Activated CD8-positive, alpha-beta T cell treated with anti-CD3 and anti-CD28 coated beads, Interleukin-2, amount 10 ng/mL, durations not matched to agents 7 days and 5 days (primary cell): ENCODE measurements at regions not wholly inside any gene's neighbourhood (a gene's known extent, or its start where the extent isn't known, plus 50 kb on each side); places are given as distances from the start of the nearest gene placed in this dataset.
"Not testable (repeated sequence)": the region's sequence is repeated elsewhere in the genome, so short reads cannot be mapped to it uniquely, and the experiment has no call there.

Experiments
- ATAC-seq: fragments of 150-1000 bp; cut with Tn5 transposase; one replicate; pipeline ENCODE4 v1.10.0; 2021; ENCODE audit warnings: moderate library complexity
- CTCF ChIA-PET: fragments of 350-600 bp; sonication (Branson Sonifier 250); formaldehyde crosslinking; loops from one replicate; lab custom pipeline; 2021; ENCODE audit warnings: antibody characterized with exemption; lab: Charles Lee
- POLR2A ChIA-PET: fragments of 350-600 bp; sonication (Branson Sonifier 250); formaldehyde crosslinking; loops from one replicate; lab custom pipeline; 2021; ENCODE audit warnings: antibody characterized with exemption; lab: Charles Lee
- DNase-seq: peaks from one replicate; pipeline ENCODE4 v3.0.0-alpha.2; 2020
- H3K27ac Mint-ChIP-seq: one replicate; pipeline ENCODE4 v1.8.0; 2021; ENCODE audit warnings: mild to moderate bottlenecking, mixed read lengths
- H3K27me3 Mint-ChIP-seq: one replicate; pipeline ENCODE4 v1.8.0; 2021; ENCODE audit warnings: low read depth, mixed read lengths
- H3K36me3 Mint-ChIP-seq: one replicate; pipeline ENCODE4 v1.8.0; 2021; ENCODE audit warnings: low read depth, mixed read lengths
- H3K4me1 Mint-ChIP-seq: one replicate; pipeline ENCODE4 v1.8.0; 2021; ENCODE audit warnings: low read depth, mixed read lengths
- H3K4me3 Mint-ChIP-seq: one replicate; pipeline ENCODE4 v1.8.0; 2021; ENCODE audit warnings: mild to moderate bottlenecking, mixed read lengths
- H3K9me3 Mint-ChIP-seq: one replicate; pipeline ENCODE4 v1.8.0; 2022; ENCODE audit warnings: mixed read lengths; ENCODE audit not compliant: insufficient read depth

- H3K36me3 Mint-ChIP-seq = no peaks in the 10 kb centered on the region
- DNase-seq = no peak
- CTCF ChIA-PET = no interaction called here
- POLR2A ChIA-PET = no interaction called here
- no peaks in the 10 kb centered on the region for H3K9me3 Mint-ChIP-seq
- ATAC-seq = no peak
- H3K27ac Mint-ChIP-seq = no peak overlapping the region
- H3K4me3 Mint-ChIP-seq = no peak overlapping the region
- H3K4me1 Mint-ChIP-seq = no peaks in the 10 kb centered on the region
- H3K27me3 Mint-ChIP-seq = no peaks in the 10 kb centered on the region
These were observed 109.7 kb upstream of the GMNC start for GRCh38 chr3:190972196-190972595.

GRCh38 chr3:190970560-190970959, 108.1 kb upstream of the GMNC start:
- H3K27me3 Mint-ChIP-seq = no peaks in the 10 kb centered on the region
- CTCF ChIA-PET = no interaction called here

GRCh38 chr3:190968616-190969015, 106.1 kb upstream of the GMNC start:
- Mint-ChIP-seq H3K27ac (no peak overlapping the region), H3K36me3 (no peaks in the 10 kb centered on the region), H3K9me3 (no peaks in the 10 kb centered on the region), H3K27me3 (no peaks in the 10 kb centered on the region), H3K4me1 (no peaks in the 10 kb centered on the region), H3K4me3 (no peak overlapping the region)
- ChIA-PET CTCF (no interaction called here), POLR2A (no interaction called here)
- DNase-seq = no peak
- no peak for ATAC-seq

More at GRCh38 chr3:190970560-190970959, 108.1 kb upstream of the GMNC start:
- POLR2A ChIA-PET = no interaction called here
- Mint-ChIP-seq H3K27ac (no peak overlapping the region), H3K36me3 (no peaks in the 10 kb centered on the region), H3K9me3 (no peaks in the 10 kb centered on the region), H3K4me1 (no peaks in the 10 kb centered on the region), H3K4me3 (no peak overlapping the region)
- ATAC-seq (no peak), DNase-seq (no peak)

- DNase-seq, H3K36me3 Mint-ChIP-seq, H3K27me3 Mint-ChIP-seq, H3K27ac Mint-ChIP-seq, POLR2A ChIA-PET, ATAC-seq, H3K4me1 Mint-ChIP-seq, H3K9me3 Mint-ChIP-seq, H3K4me3 Mint-ChIP-seq, CTCF ChIA-PET: not testable (repeated sequence)
These were observed 102.4 kb upstream of the GMNC start for GRCh38 chr3:190964931-190965330.

GRCh38 chr3:190959077-190959476, 96.6 kb upstream of the GMNC start:
- H3K4me3 Mint-ChIP-seq = no peak overlapping the region
- no peak for ATAC-seq

GRCh38 chr3:190941694-190942260, 79.3 kb upstream of the GMNC start:
- Mint-ChIP-seq H3K27ac (no peak overlapping the region), H3K4me3 (no peak overlapping the region), H3K36me3 (no peaks in the 10 kb centered on the region), H3K9me3 (no peaks in the 10 kb centered on the region), H3K4me1 (no peaks in the 10 kb centered on the region), H3K27me3 (no peaks in the 10 kb centered on the region)
- ATAC-seq (no peak), DNase-seq (no peak)
- ChIA-PET POLR2A (no interaction called here), CTCF (no interaction called here)

More at GRCh38 chr3:190959077-190959476, 96.6 kb upstream of the GMNC start:
- ChIA-PET CTCF (no interaction called here), POLR2A (no interaction called here)
- DNase-seq = no peak
- Mint-ChIP-seq H3K4me1 (no peaks in the 10 kb centered on the region), H3K36me3 (no peaks in the 10 kb centered on the region), H3K9me3 (no peaks in the 10 kb centered on the region), H3K27me3 (no peaks in the 10 kb centered on the region), H3K27ac (no peak overlapping the region)

- POLR2A ChIA-PET = not testable (repeated sequence)
These were observed 72.1 kb upstream of the GMNC start for GRCh38 chr3:190934616-190935015.

GRCh38 chr3:190926619-190927018, 64.1 kb upstream of the GMNC start:
- H3K9me3 Mint-ChIP-seq = no peaks in the 10 kb centered on the region
- DNase-seq (no peak), ATAC-seq (no peak)
- CTCF ChIA-PET = no interaction called here
- H3K27me3 Mint-ChIP-seq = no peaks in the 10 kb centered on the region
- H3K36me3 Mint-ChIP-seq = no peaks in the 10 kb centered on the region
- POLR2A ChIA-PET = no interaction called here
- H3K4me3 Mint-ChIP-seq = no peak overlapping the region
- no peaks in the 10 kb centered on the region for H3K4me1 Mint-ChIP-seq
- no peak overlapping the region for H3K27ac Mint-ChIP-seq

More at GRCh38 chr3:190934616-190935015, 72.1 kb upstream of the GMNC start:
- H3K27me3 Mint-ChIP-seq, ATAC-seq, CTCF ChIA-PET, H3K27ac Mint-ChIP-seq, H3K4me3 Mint-ChIP-seq, DNase-seq, H3K9me3 Mint-ChIP-seq, H3K36me3 Mint-ChIP-seq, H3K4me1 Mint-ChIP-seq: not testable (repeated sequence)

GRCh38 chr3:190912736-190913135, 50.2 kb upstream of the GMNC start:
- POLR2A ChIA-PET = no interaction called here

More at GRCh38 chr3:190912736-190913135, 50.2 kb upstream of the GMNC start:
- H3K27me3 Mint-ChIP-seq = no peaks in the 10 kb centered on the region
- H3K9me3 Mint-ChIP-seq = no peaks in the 10 kb centered on the region
- H3K4me1 Mint-ChIP-seq = no peaks in the 10 kb centered on the region
- H3K36me3 Mint-ChIP-seq = no peaks in the 10 kb centered on the region
- ATAC-seq (no peak), DNase-seq (no peak)
- CTCF ChIA-PET = no interaction called here
- no peak overlapping the region for H3K4me3 Mint-ChIP-seq
- H3K27ac Mint-ChIP-seq = no peak overlapping the region
